Neural cell (in vitro differentiated cells): ENCODE measurements at regions not wholly inside any gene's neighbourhood (a gene's known extent, or its start where the extent isn't known, plus 50 kb on each side); places are given as distances from the start of the nearest gene placed in this dataset.

Source experiments
- H2AFZ ChIP-seq: fragments of 200-600, 300-800 bp; sonication (generic), shearing (Covaris generic); 2 replicates; pipeline ENCODE4 v1.6.0; 2014; ENCODE audit warnings: low read depth, mild to moderate bottlenecking, antibody characterized with exemption, low read length, moderate library complexity
- H3F3A ChIP-seq: fragments of 200-600 bp; shearing (Covaris generic); 2 replicates; pipeline ENCODE4 v1.6.1; 2016; ENCODE audit warnings: mild to moderate bottlenecking, moderate library complexity, mixed read lengths, antibody characterized with exemption, low read length; ENCODE audit not compliant: insufficient read depth, poor library complexity, severe bottlenecking
- H3K27ac ChIP-seq: fragments of 200-600, 300-800 bp; sonication (generic), shearing (Covaris generic); 2 replicates; pipeline ENCODE4 v1.5.1; 2014; ENCODE audit warnings: mild to moderate bottlenecking, low read length, moderate library complexity
- H3K27me3 ChIP-seq: fragments of 300-800, 200-600 bp; sonication (generic), shearing (Covaris generic); 2 replicates; pipeline ENCODE4 v1.6.0; 2014; ENCODE audit warnings: mild to moderate bottlenecking, low read depth, low read length, moderate library complexity; ENCODE audit not compliant: insufficient read depth
- H3K36me3 ChIP-seq: fragments of 300-800, 200-600 bp; sonication (generic), shearing (Covaris generic); 2 replicates; pipeline ENCODE4 v1.5.1; 2014; ENCODE audit warnings: mild to moderate bottlenecking, antibody characterized with exemption, low read length, moderate library complexity; ENCODE audit not compliant: insufficient read depth
- H3K4me2 ChIP-seq: fragments of 300-800, 200-600 bp; sonication (generic), shearing (Covaris generic); 2 replicates; pipeline ENCODE4 v1.6.0; 2014; ENCODE audit warnings: mild to moderate bottlenecking, low read length
- H3K4me3 ChIP-seq: fragments of 300-800, 200-600 bp; sonication (generic), shearing (Covaris generic); 2 replicates; pipeline ENCODE4 v1.5.1; 2014; ENCODE audit warnings: mild to moderate bottlenecking, low read length, moderate library complexity
- H3K79me2 ChIP-seq: fragments of 200-600 bp; shearing (Covaris generic); replicated peaks from 2 replicates; pipeline ENCODE4 v1.6.0; 2014; ENCODE audit warnings: mild to moderate bottlenecking, low read length, moderate library complexity; ENCODE audit not compliant: insufficient read depth
- H3K9ac ChIP-seq: fragments of 300-800, 200-600 bp; sonication (generic), shearing (Covaris generic); 2 replicates; pipeline ENCODE4 v1.6.1; 2016; ENCODE audit warnings: mild to moderate bottlenecking, low read length, mixed read lengths
- H3K9me2 ChIP-seq: fragments of 200-600 bp; shearing (Covaris generic); 2 replicates; pipeline ENCODE4 v1.6.1; 2016; ENCODE audit warnings: mild to moderate bottlenecking, low read length, mixed read lengths; ENCODE audit not compliant: insufficient read depth
- H3K9me3 ChIP-seq: fragments of 200-600, 300-800 bp; sonication (generic), shearing (Covaris generic); 2 replicates; pipeline ENCODE4 v1.6.1; 2016; ENCODE audit warnings: mild to moderate bottlenecking, mixed run types, low read length, moderate library complexity, mixed read lengths
- H4K20me1 ChIP-seq: fragments of 200-600 bp; shearing (Covaris generic); 2 replicates; pipeline ENCODE4 v1.6.1; 2016; ENCODE audit warnings: mild to moderate bottlenecking, mixed run types; ENCODE audit not compliant: insufficient read depth
- EP300 ChIP-seq: fragments of 450-650 bp; conservative IDR thresholded peaks from 2 replicates; pipeline ENCODE4 v1.6.1; 2014; ENCODE audit warnings: antibody characterized with exemption, mild to moderate bottlenecking, moderate library complexity; ENCODE audit not compliant: poor library complexity, severe bottlenecking
- EZH2 ChIP-seq: fragments of 200-600, 300-800 bp; shearing (Covaris generic), sonication (generic); IDR thresholded peaks from 2 replicates; pipeline ENCODE4 v1.6.1; 2014; ENCODE audit warnings: antibody characterized with exemption, low read length, borderline replicate concordance, mild to moderate bottlenecking; ENCODE audit not compliant: insufficient read depth, poor library complexity, severe bottlenecking
- MXI1 ChIP-seq: fragments of 450-650 bp; conservative IDR thresholded peaks from 2 replicates; pipeline ENCODE4 v1.6.1; 2014; ENCODE audit warnings: antibody characterized with exemption, mild to moderate bottlenecking; ENCODE audit not compliant: poor library complexity, severe bottlenecking
- POLR2AphosphoS5 ChIP-seq: IDR thresholded peaks from 2 replicates; pipeline ENCODE4 v1.6.1; 2012
- RAD21 ChIP-seq: fragments of 450-650 bp; conservative IDR thresholded peaks from 2 replicates; pipeline ENCODE4 v1.6.1; 2014; ENCODE audit warnings: antibody characterized with exemption, mild to moderate bottlenecking, moderate library complexity
- SMC3 ChIP-seq: fragments of 450-650 bp; conservative IDR thresholded peaks from 2 replicates; pipeline ENCODE4 v1.6.1; 2014; ENCODE audit warnings: antibody characterized with exemption, mild to moderate bottlenecking, moderate library complexity; ENCODE audit not compliant: poor library complexity
- TAF1 ChIP-seq: IDR thresholded peaks from 2 replicates; pipeline ENCODE4 v1.6.1; 2012; ENCODE audit warnings: low read depth
- TF ChIP-seq, protein P1 (sequence below): fragments of 450-650 bp; IDR thresholded peaks from 2 replicates; pipeline ENCODE4 v1.5.1; 2014; ENCODE audit warnings: antibody characterized with exemption, mild to moderate bottlenecking, moderate library complexity; ENCODE audit not compliant: poor library complexity, severe bottlenecking
- TF ChIP-seq, protein P2 (sequence below): IDR thresholded peaks from 2 replicates; pipeline ENCODE4 v1.6.1; 2012; ENCODE audit warnings: borderline replicate concordance

DNA sequence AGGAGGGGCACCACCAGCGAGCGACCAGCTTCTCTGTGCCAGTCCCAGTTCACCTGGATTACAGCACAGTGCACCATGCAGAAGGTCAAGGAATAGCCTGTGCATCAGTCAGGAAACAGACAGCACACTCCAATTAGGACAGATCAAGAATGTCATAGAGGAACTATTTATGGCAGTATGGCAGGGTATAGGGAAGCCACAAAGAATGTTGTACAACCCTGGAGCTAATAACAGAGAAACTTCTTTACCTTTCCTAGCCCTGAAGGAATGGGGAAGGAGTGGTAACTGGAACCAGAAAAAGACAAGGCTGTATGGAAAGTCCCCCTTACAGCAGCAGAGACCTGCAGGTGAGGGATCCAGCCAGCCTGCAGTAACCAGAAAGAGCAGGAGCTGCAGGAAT, 87.8 kb upstream of the USP24 start:
- no peak overlapping the region for H3K27ac ChIP-seq
- H3K27me3 ChIP-seq, result no peaks in the 10 kb centered on the region
- H3K4me2 ChIP-seq, result no peak overlapping the region
- no peaks in the 10 kb centered on the region for H3K9me2 ChIP-seq
- no peaks in the 10 kb centered on the region for H3K9me3 ChIP-seq
- H3K36me3 ChIP-seq, result no peaks in the 10 kb centered on the region
- no peaks in the 10 kb centered on the region for H3K79me2 ChIP-seq
- no peak overlapping the region for H3K9ac ChIP-seq
- H3F3A ChIP-seq, result no peaks in the 10 kb centered on the region
- no peak overlapping the region for H3K4me3 ChIP-seq
- TF ChIP-seq SMC3 (no peak), EZH2 (no peak), POLR2AphosphoS5 (no peak), EP300 (no peak), TAF1 (no peak), MXI1 (no peak), RAD21 (no peak)
- TF ChIP-seq, protein P1, sequence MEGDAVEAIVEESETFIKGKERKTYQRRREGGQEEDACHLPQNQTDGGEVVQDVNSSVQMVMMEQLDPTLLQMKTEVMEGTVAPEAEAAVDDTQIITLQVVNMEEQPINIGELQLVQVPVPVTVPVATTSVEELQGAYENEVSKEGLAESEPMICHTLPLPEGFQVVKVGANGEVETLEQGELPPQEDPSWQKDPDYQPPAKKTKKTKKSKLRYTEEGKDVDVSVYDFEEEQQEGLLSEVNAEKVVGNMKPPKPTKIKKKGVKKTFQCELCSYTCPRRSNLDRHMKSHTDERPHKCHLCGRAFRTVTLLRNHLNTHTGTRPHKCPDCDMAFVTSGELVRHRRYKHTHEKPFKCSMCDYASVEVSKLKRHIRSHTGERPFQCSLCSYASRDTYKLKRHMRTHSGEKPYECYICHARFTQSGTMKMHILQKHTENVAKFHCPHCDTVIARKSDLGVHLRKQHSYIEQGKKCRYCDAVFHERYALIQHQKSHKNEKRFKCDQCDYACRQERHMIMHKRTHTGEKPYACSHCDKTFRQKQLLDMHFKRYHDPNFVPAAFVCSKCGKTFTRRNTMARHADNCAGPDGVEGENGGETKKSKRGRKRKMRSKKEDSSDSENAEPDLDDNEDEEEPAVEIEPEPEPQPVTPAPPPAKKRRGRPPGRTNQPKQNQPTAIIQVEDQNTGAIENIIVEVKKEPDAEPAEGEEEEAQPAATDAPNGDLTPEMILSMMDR, result no peak
- TF ChIP-seq, protein P2, sequence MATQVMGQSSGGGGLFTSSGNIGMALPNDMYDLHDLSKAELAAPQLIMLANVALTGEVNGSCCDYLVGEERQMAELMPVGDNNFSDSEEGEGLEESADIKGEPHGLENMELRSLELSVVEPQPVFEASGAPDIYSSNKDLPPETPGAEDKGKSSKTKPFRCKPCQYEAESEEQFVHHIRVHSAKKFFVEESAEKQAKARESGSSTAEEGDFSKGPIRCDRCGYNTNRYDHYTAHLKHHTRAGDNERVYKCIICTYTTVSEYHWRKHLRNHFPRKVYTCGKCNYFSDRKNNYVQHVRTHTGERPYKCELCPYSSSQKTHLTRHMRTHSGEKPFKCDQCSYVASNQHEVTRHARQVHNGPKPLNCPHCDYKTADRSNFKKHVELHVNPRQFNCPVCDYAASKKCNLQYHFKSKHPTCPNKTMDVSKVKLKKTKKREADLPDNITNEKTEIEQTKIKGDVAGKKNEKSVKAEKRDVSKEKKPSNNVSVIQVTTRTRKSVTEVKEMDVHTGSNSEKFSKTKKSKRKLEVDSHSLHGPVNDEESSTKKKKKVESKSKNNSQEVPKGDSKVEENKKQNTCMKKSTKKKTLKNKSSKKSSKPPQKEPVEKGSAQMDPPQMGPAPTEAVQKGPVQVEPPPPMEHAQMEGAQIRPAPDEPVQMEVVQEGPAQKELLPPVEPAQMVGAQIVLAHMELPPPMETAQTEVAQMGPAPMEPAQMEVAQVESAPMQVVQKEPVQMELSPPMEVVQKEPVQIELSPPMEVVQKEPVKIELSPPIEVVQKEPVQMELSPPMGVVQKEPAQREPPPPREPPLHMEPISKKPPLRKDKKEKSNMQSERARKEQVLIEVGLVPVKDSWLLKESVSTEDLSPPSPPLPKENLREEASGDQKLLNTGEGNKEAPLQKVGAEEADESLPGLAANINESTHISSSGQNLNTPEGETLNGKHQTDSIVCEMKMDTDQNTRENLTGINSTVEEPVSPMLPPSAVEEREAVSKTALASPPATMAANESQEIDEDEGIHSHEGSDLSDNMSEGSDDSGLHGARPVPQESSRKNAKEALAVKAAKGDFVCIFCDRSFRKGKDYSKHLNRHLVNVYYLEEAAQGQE, result no peak
- H4K20me1 ChIP-seq, result no peaks in the 10 kb centered on the region
- H2AFZ ChIP-seq, result no peak overlapping the region

DNA sequence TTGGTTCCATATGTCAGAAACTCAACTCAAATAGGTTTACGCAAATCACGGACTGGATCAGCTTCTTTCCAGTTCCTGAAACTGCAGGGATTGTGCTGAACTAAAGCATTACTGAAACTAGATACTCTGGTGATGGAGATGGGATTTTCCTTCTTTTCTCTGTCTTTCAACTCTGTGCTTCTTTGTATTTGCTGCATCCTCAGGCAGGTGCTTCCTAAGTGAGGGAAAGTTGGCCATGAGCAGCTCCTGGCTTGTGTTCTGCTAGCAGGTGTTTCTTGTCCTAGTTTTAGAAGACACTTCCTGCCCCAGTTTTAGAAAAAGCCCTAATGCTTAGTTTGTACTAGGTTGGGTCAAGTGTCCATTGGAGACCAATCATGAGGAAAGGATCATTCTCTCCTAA, 86.7 kb upstream of the USP24 start:
- no peak overlapping the region for H3K27ac ChIP-seq
- no peaks in the 10 kb centered on the region for H3K36me3 ChIP-seq
- no peaks in the 10 kb centered on the region for H3K79me2 ChIP-seq
- no peaks in the 10 kb centered on the region for H3F3A ChIP-seq
- no peak overlapping the region for H3K4me2 ChIP-seq
- no peaks in the 10 kb centered on the region for H3K27me3 ChIP-seq
- no peak overlapping the region for H3K4me3 ChIP-seq
- TF ChIP-seq POLR2AphosphoS5 (no peak), TAF1 (no peak), MXI1 (no peak), EZH2 (no peak)
- TF ChIP-seq, protein P1, result no peak
- H4K20me1 ChIP-seq, result no peaks in the 10 kb centered on the region
- H2AFZ ChIP-seq, result no peak overlapping the region
- H3K9me2 ChIP-seq, result no peaks in the 10 kb centered on the region
- no peaks in the 10 kb centered on the region for H3K9me3 ChIP-seq
- no peak overlapping the region for H3K9ac ChIP-seq
